MM.1S (cell line): ENCODE measurements at regions not wholly inside any gene's neighbourhood (a gene's known extent, or its start where the extent isn't known, plus 50 kb on each side); places are given as distances from the start of the nearest gene placed in this dataset.

ENCODE experiments used
- DNase-seq: peaks from one replicate; pipeline ENCODE4 v3.0.0-alpha.2; 2015
- H2AFZ ChIP-seq: fragments of 300-600 bp; sonication (generic); 2 replicates; pipeline ENCODE4 v1.6.0; 2016; ENCODE audit warnings: antibody characterized with exemption, low read length
- H3F3A ChIP-seq: fragments of 300-600 bp; sonication (generic); 2 replicates; pipeline ENCODE4 v1.6.1; 2016; ENCODE audit warnings: mild to moderate bottlenecking, antibody characterized with exemption, low read length, moderate library complexity, mixed read lengths; ENCODE audit not compliant: insufficient read depth
- H3K27ac ChIP-seq: fragments of 300-600 bp; sonication (generic); 2 replicates; pipeline ENCODE4 v1.5.1; 2016; ENCODE audit warnings: mild to moderate bottlenecking, low read length
- H3K27me3 ChIP-seq: fragments of 300-600 bp; sonication (generic); replicated peaks from 2 replicates; pipeline ENCODE4 v1.6.0; 2016; ENCODE audit warnings: low read length; ENCODE audit not compliant: insufficient read depth
- H3K36me3 ChIP-seq: fragments of 300-600 bp; sonication (generic); replicated peaks from 2 replicates; pipeline ENCODE4 v1.6.1; 2016; ENCODE audit warnings: mild to moderate bottlenecking, low read length, mixed read lengths; ENCODE audit not compliant: insufficient read depth
- H3K4me1 ChIP-seq: fragments of 300-600 bp; sonication (generic); 2 replicates; pipeline ENCODE4 v1.6.1; 2016; ENCODE audit warnings: low read length, mixed read lengths
- H3K4me2 ChIP-seq: fragments of 300-600 bp; sonication (generic); 2 replicates; pipeline ENCODE4 v1.6.0; 2016; ENCODE audit warnings: low read depth, low read length
- H3K4me3 ChIP-seq: fragments of 300-600 bp; sonication (generic); 2 replicates; pipeline ENCODE4 v1.5.1; 2016; ENCODE audit warnings: low read length, mixed read lengths
- H3K79me2 ChIP-seq: fragments of 300-600 bp; sonication (generic); 2 replicates; pipeline ENCODE4 v1.6.1; 2016; ENCODE audit warnings: mixed run types, low read length, mixed read lengths
- H3K9ac ChIP-seq: fragments of 300-600 bp; sonication (generic); 2 replicates; pipeline ENCODE4 v1.6.1; 2016; ENCODE audit warnings: low read length, mixed read lengths
- H3K9me2 ChIP-seq: fragments of 300-600 bp; sonication (generic); replicated peaks from 2 replicates; pipeline ENCODE4 v1.6.1; 2016; ENCODE audit warnings: mild to moderate bottlenecking, low read length, mixed read lengths; ENCODE audit not compliant: insufficient read depth
- H3K9me3 ChIP-seq: fragments of 300-600 bp; sonication (generic); replicated peaks from 2 replicates; pipeline ENCODE4 v1.6.1; 2016; ENCODE audit warnings: mild to moderate bottlenecking, low read length, mixed read lengths; ENCODE audit not compliant: insufficient read depth
- H4K20me1 ChIP-seq: fragments of 300-600 bp; sonication (generic); 2 replicates; pipeline ENCODE4 v1.6.1; 2016; ENCODE audit warnings: mild to moderate bottlenecking, low read length, moderate library complexity, mixed read lengths; ENCODE audit not compliant: insufficient read depth
- EZH2 ChIP-seq: fragments of 300-600 bp; sonication (generic); optimal IDR thresholded peaks from 2 replicates; pipeline ENCODE3; 2017; ENCODE audit warnings: low read depth, mild to moderate bottlenecking, antibody characterized with exemption, low read length, mixed read lengths
- EZH2phosphoT487 ChIP-seq: fragments of 300-600 bp; sonication (generic); IDR thresholded peaks from 2 replicates; pipeline ENCODE4 v1.6.1; 2018; ENCODE audit warnings: antibody characterized with exemption, low read length
- TF ChIP-seq, protein P1 (sequence below): fragments of 300-600 bp; sonication (generic); IDR thresholded peaks from 2 replicates; pipeline ENCODE4 v1.5.1; 2016; ENCODE audit warnings: antibody characterized with exemption, low read length, mixed read lengths

DNA sequence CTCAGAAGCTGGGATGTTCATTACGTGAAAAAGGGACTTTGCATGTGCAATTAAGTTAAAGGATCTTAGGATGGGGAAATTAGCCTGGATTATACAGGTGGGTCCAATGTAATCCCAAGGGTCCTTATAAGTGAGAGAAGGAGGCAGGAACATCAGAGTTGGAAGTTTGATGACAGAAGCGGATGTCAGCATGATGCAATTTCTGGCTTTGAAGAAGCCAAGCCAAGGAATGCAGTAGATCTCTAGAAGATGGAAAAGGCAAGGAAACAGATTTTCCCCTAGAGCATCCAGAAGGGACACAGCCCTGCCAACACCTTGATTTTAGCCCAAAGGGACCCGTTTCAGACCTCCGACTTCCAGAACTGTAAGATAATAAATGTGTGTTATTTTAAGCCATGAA is 136.4 kb downstream of the LNPK start:
- H2AFZ ChIP-seq, result no peak overlapping the region
- H3K4me1 ChIP-seq, result no peaks in the 10 kb centered on the region
- H3F3A ChIP-seq, result no peaks in the 10 kb centered on the region
- no peaks in the 10 kb centered on the region for H3K79me2 ChIP-seq
- H3K9ac ChIP-seq, result no peak overlapping the region
- no peaks in the 10 kb centered on the region for H3K36me3 ChIP-seq
- no peaks in the 10 kb centered on the region for H4K20me1 ChIP-seq
- DNase-seq, result no peak
- H3K4me3 ChIP-seq, result no peak overlapping the region
- H3K9me3 ChIP-seq, result no peaks in the 10 kb centered on the region
- TF ChIP-seq EZH2phosphoT487 (no peak), EZH2 (no peak)
- TF ChIP-seq, protein P1, sequence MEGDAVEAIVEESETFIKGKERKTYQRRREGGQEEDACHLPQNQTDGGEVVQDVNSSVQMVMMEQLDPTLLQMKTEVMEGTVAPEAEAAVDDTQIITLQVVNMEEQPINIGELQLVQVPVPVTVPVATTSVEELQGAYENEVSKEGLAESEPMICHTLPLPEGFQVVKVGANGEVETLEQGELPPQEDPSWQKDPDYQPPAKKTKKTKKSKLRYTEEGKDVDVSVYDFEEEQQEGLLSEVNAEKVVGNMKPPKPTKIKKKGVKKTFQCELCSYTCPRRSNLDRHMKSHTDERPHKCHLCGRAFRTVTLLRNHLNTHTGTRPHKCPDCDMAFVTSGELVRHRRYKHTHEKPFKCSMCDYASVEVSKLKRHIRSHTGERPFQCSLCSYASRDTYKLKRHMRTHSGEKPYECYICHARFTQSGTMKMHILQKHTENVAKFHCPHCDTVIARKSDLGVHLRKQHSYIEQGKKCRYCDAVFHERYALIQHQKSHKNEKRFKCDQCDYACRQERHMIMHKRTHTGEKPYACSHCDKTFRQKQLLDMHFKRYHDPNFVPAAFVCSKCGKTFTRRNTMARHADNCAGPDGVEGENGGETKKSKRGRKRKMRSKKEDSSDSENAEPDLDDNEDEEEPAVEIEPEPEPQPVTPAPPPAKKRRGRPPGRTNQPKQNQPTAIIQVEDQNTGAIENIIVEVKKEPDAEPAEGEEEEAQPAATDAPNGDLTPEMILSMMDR, result no peak
- no peak overlapping the region for H3K27ac ChIP-seq
- no peaks in the 10 kb centered on the region for H3K9me2 ChIP-seq
- H3K27me3 ChIP-seq, result no peaks in the 10 kb centered on the region
- H3K4me2 ChIP-seq, result no peak overlapping the region

DNA sequence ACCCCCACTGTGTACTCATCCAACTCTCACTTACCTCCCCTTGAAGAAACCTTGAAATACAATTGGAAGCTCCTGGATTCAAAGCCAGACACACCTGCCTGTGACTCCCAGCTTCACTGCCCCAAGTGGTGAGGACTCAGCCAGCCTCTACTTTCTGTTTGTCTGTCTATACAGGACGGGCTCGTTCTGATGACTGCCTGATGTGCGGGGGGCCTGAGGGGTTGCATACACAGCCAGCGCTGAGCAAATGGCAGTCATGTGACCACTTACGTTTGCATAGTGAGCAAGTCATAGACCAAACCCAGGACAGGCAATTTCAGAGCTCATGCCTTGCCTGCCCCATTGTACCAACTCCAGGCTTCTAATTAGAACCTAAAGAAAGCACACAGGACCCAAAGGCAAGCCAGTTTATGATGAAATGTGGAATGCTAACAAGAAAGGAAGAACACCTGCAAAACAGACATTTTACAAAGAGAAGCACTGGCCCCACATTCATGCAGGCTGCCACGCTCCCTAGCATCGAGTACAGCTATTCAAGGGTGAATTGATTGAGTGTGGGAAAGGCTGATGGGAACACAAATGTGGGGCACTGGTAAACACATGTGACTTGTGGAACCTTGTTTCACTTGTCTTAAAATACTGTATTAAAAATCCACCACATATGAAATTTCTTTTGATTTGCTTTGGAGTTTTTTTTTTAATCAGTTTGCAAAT is 137.8 kb downstream of the LNPK start:
- Histone ChIP-seq H3F3A (no peaks in the 10 kb centered on the region), H3K27ac (no peak overlapping the region), H3K79me2 (no peaks in the 10 kb centered on the region), H3K4me1 (no peaks in the 10 kb centered on the region), H3K9ac (no peak overlapping the region), H2AFZ (no peak overlapping the region), H3K4me2 (no peak overlapping the region), H3K27me3 (no peaks in the 10 kb centered on the region), H4K20me1 (no peaks in the 10 kb centered on the region), H3K36me3 (no peaks in the 10 kb centered on the region), H3K9me2 (no peaks in the 10 kb centered on the region), H3K4me3 (no peak overlapping the region), H3K9me3 (no peaks in the 10 kb centered on the region)
- no peak for TF ChIP-seq EZH2phosphoT487
- TF ChIP-seq, protein P1, result no peak
- TF ChIP-seq EZH2, result no peak
- no peak for DNase-seq

DNA sequence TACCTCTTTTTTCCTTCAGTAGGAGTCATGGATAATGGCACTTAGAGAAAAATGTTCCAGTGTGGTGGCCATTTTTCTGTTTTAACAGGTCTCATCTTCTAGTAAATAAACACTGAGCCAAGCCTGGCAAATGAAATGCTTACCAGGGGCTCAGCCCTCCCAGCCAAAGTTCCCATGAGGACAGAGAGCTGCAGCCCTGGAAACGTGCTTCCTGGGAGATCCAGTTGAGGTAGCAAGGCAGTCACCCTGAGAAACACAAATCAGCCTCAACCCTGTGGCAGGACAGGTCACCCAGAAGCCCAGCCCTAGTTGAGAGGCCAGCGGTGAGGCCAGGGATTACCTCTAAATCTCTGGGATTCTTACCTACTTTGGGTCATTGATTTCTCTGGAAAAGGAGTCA is 140.1 kb downstream of the LNPK start:
- no peaks in the 10 kb centered on the region for H3K9me3 ChIP-seq
- no peaks in the 10 kb centered on the region for H3K27me3 ChIP-seq
- H3K9ac ChIP-seq, result no peak overlapping the region
- no peak overlapping the region for H2AFZ ChIP-seq
- H3K4me1 ChIP-seq, result no peaks in the 10 kb centered on the region
- H4K20me1 ChIP-seq, result no peaks in the 10 kb centered on the region
- TF ChIP-seq, protein P1, result no peak
- TF ChIP-seq EZH2 (no peak), EZH2phosphoT487 (no peak)
- no peak overlapping the region for H3K4me2 ChIP-seq
- no peaks in the 10 kb centered on the region for H3K9me2 ChIP-seq
- no peak overlapping the region for H3K4me3 ChIP-seq
- no peak overlapping the region for H3K27ac ChIP-seq
- no peaks in the 10 kb centered on the region for H3K36me3 ChIP-seq
- no peak for DNase-seq
- no peaks in the 10 kb centered on the region for H3K79me2 ChIP-seq
- no peaks in the 10 kb centered on the region for H3F3A ChIP-seq
